ENCODE measurements at regions not wholly inside any gene's neighbourhood (a gene's known extent, or its start where the extent isn't known, plus 50 kb on each side); places are given as distances from the start of the nearest gene placed in this dataset.

GRCh38 chr12:91309450-91309849, 126.8 kb upstream of the DCN start:
- no peak for ATAC-seq (replicated peaks)
- no peak overlapping the region for H3K4me3 Mint-ChIP-seq
- H3K27me3 Mint-ChIP-seq: peaks cover 0 to 22% of the 10 kb centered on the region in 2 donors
- no peaks in the 10 kb centered on the region for H3K36me3 Mint-ChIP-seq (ENCODE audit: insufficient read depth)
- no peak for DNase-seq
- H3K9me3 Mint-ChIP-seq: peaks cover 0 to 3% of the 10 kb centered on the region in 2 donors
- no peaks in the 10 kb centered on the region for H3K4me1 Mint-ChIP-seq (ENCODE audit: low read depth in 2 of 2)
- H3K27ac Mint-ChIP-seq: no peak overlapping the region

GRCh38 chr12:91307957-91308670, 125.5 kb upstream of the DCN start:
- DNase-seq (no peak), ATAC-seq (replicated peaks) (no peak)
- Mint-ChIP-seq H3K4me3 (no peak overlapping the region), H3K36me3 (ENCODE audit: insufficient read depth) (no peaks in the 10 kb centered on the region), H3K4me1 (ENCODE audit: low read depth in 2 of 2) (no peaks in the 10 kb centered on the region), H3K27ac (no peak overlapping the region), H3K9me3 (peaks cover 0 to 3% of the 10 kb centered on the region in 2 donors), H3K27me3 (peaks cover 0 to 19% of the 10 kb centered on the region in 2 donors)

GRCh38 chr12:91290354-91290753, 107.7 kb upstream of the DCN start:
- Mint-ChIP-seq H3K4me1 (ENCODE audit: low read depth in 2 of 2) (no peaks in the 10 kb centered on the region), H3K4me3 (no peak overlapping the region), H3K9me3 (peaks cover 0 to 1% of the 10 kb centered on the region in 2 donors), H3K36me3 (ENCODE audit: insufficient read depth) (no peaks in the 10 kb centered on the region), H3K27ac (no peak overlapping the region), H3K27me3 (peaks cover 6 to 9% of the 10 kb centered on the region in 2 donors)
- DNase-seq: no peak
- ATAC-seq (replicated peaks): no peak

- no peak overlapping the region for H3K4me3 Mint-ChIP-seq
- H3K27ac Mint-ChIP-seq: no peak overlapping the region
- DNase-seq: no peak
- ATAC-seq (replicated peaks): no peak
- H3K4me1 Mint-ChIP-seq (ENCODE audit: low read depth in 2 of 2): peaks cover 0 to under 1% of the 10 kb centered on the region in 2 donors
- no peaks in the 10 kb centered on the region for H3K9me3 Mint-ChIP-seq
- no peaks in the 10 kb centered on the region for H3K36me3 Mint-ChIP-seq (ENCODE audit: insufficient read depth)
- H3K27me3 Mint-ChIP-seq: peaks cover 3 to 5% of the 10 kb centered on the region in 2 donors
Observed at GRCh38 chr12:91289906-91290305, 107.3 kb upstream of the DCN start.

GRCh38 chr12:91289072-91289471, 106.5 kb upstream of the DCN start:
- peaks cover 0 to 4% of the 10 kb centered on the region in 2 donors for H3K4me1 Mint-ChIP-seq (ENCODE audit: low read depth in 2 of 2)
- DNase-seq (no peak), ATAC-seq (replicated peaks) (no peak)
- no peak overlapping the region for H3K27ac Mint-ChIP-seq
- no peaks in the 10 kb centered on the region for H3K27me3 Mint-ChIP-seq
- H3K9me3 Mint-ChIP-seq: no peaks in the 10 kb centered on the region
- H3K36me3 Mint-ChIP-seq (ENCODE audit: insufficient read depth): no peaks in the 10 kb centered on the region
- H3K4me3 Mint-ChIP-seq: no peak overlapping the region

GRCh38 chr12:91287753-91288152, 105.1 kb upstream of the DCN start:
- H3K36me3 Mint-ChIP-seq (ENCODE audit: insufficient read depth): no peaks in the 10 kb centered on the region
- H3K27ac Mint-ChIP-seq: no peak overlapping the region
- H3K4me1 Mint-ChIP-seq (ENCODE audit: low read depth in 2 of 2): peaks cover 0 to 4% of the 10 kb centered on the region in 2 donors
- no peaks in the 10 kb centered on the region for H3K27me3 Mint-ChIP-seq
- DNase-seq: no peak
- H3K9me3 Mint-ChIP-seq: no peaks in the 10 kb centered on the region
- no peak overlapping the region for H3K4me3 Mint-ChIP-seq
- no peak for ATAC-seq (replicated peaks)

- Mint-ChIP-seq H3K36me3 (ENCODE audit: insufficient read depth) (no peaks in the 10 kb centered on the region), H3K4me1 (ENCODE audit: low read depth in 2 of 2) (no peaks in the 10 kb centered on the region), H3K27ac (no peak overlapping the region), H3K4me3 (no peak overlapping the region), H3K27me3 (no peaks in the 10 kb centered on the region), H3K9me3 (no peaks in the 10 kb centered on the region)
- no peak for DNase-seq
- no peak for ATAC-seq (replicated peaks)
Observed at GRCh38 chr12:91278126-91278525, 95.5 kb upstream of the DCN start.

GRCh38 chr12:91276509-91276908, 93.9 kb upstream of the DCN start:
- Mint-ChIP-seq H3K9me3 (no peaks in the 10 kb centered on the region), H3K27ac (no peak overlapping the region), H3K36me3 (ENCODE audit: insufficient read depth) (no peaks in the 10 kb centered on the region), H3K4me1 (ENCODE audit: low read depth in 2 of 2) (no peaks in the 10 kb centered on the region), H3K27me3 (no peaks in the 10 kb centered on the region), H3K4me3 (no peak overlapping the region)
- DNase-seq: no peak
- ATAC-seq (replicated peaks): no peak

GRCh38 chr12:91275321-91275720, 92.7 kb upstream of the DCN start:
- no peaks in the 10 kb centered on the region for H3K36me3 Mint-ChIP-seq (ENCODE audit: insufficient read depth)
- H3K4me1 Mint-ChIP-seq (ENCODE audit: low read depth in 2 of 2): no peaks in the 10 kb centered on the region
- ATAC-seq (replicated peaks) (no peak), DNase-seq (no peak)
- no peak overlapping the region for H3K4me3 Mint-ChIP-seq
- no peaks in the 10 kb centered on the region for H3K27me3 Mint-ChIP-seq
- H3K27ac Mint-ChIP-seq: no peak overlapping the region
- no peaks in the 10 kb centered on the region for H3K9me3 Mint-ChIP-seq

- Mint-ChIP-seq H3K9me3 (no peaks in the 10 kb centered on the region), H3K4me1 (ENCODE audit: low read depth in 2 of 2) (no peaks in the 10 kb centered on the region), H3K27me3 (no peaks in the 10 kb centered on the region), H3K36me3 (ENCODE audit: insufficient read depth) (no peaks in the 10 kb centered on the region), H3K27ac (no peak overlapping the region), H3K4me3 (no peak overlapping the region)
- DNase-seq (no peak), ATAC-seq (replicated peaks) (no peak)
Observed at GRCh38 chr12:91274916-91275315, 92.3 kb upstream of the DCN start.

- no peaks in the 10 kb centered on the region for H3K4me1 Mint-ChIP-seq (ENCODE audit: low read depth in 2 of 2)
- no peaks in the 10 kb centered on the region for H3K36me3 Mint-ChIP-seq (ENCODE audit: insufficient read depth)
- H3K9me3 Mint-ChIP-seq: no peaks in the 10 kb centered on the region
- no peak for DNase-seq
- no peak for ATAC-seq (replicated peaks)
- H3K27ac Mint-ChIP-seq: no peak overlapping the region
- no peaks in the 10 kb centered on the region for H3K27me3 Mint-ChIP-seq
- no peak overlapping the region for H3K4me3 Mint-ChIP-seq
Observed at GRCh38 chr12:91273560-91273959, 90.9 kb upstream of the DCN start.

- H3K27me3 Mint-ChIP-seq: no peaks in the 10 kb centered on the region
- no peaks in the 10 kb centered on the region for H3K9me3 Mint-ChIP-seq
- H3K4me3 Mint-ChIP-seq: no peak overlapping the region
- no peak overlapping the region for H3K27ac Mint-ChIP-seq
- ATAC-seq (replicated peaks) (no peak), DNase-seq (no peak)
- H3K4me1 Mint-ChIP-seq (ENCODE audit: low read depth in 2 of 2): no peaks in the 10 kb centered on the region
- H3K36me3 Mint-ChIP-seq (ENCODE audit: insufficient read depth): no peaks in the 10 kb centered on the region
Observed at GRCh38 chr12:91272461-91273063, 89.9 kb upstream of the DCN start.

- DNase-seq (no peak), ATAC-seq (replicated peaks) (no peak)
- Mint-ChIP-seq H3K36me3 (ENCODE audit: insufficient read depth) (no peaks in the 10 kb centered on the region), H3K27ac (no peak overlapping the region), H3K27me3 (no peaks in the 10 kb centered on the region), H3K9me3 (no peaks in the 10 kb centered on the region), H3K4me1 (ENCODE audit: low read depth in 2 of 2) (no peaks in the 10 kb centered on the region), H3K4me3 (no peak overlapping the region)
Observed at GRCh38 chr12:91271185-91271584, 88.6 kb upstream of the DCN start.

GRCh38 chr12:91267039-91267438, 84.4 kb upstream of the DCN start:
- Mint-ChIP-seq H3K4me3 (no peak overlapping the region), H3K4me1 (ENCODE audit: low read depth in 2 of 2) (no peaks in the 10 kb centered on the region), H3K27me3 (no peaks in the 10 kb centered on the region), H3K27ac (no peak overlapping the region), H3K9me3 (no peaks in the 10 kb centered on the region), H3K36me3 (ENCODE audit: insufficient read depth) (no peaks in the 10 kb centered on the region)
- DNase-seq: no peak
- no peak for ATAC-seq (replicated peaks)
